ENCODE measurements at regions not wholly inside any gene's neighbourhood (a gene's known extent, or its start where the extent isn't known, plus 50 kb on each side); places are given as distances from the start of the nearest gene placed in this dataset.

DNA sequence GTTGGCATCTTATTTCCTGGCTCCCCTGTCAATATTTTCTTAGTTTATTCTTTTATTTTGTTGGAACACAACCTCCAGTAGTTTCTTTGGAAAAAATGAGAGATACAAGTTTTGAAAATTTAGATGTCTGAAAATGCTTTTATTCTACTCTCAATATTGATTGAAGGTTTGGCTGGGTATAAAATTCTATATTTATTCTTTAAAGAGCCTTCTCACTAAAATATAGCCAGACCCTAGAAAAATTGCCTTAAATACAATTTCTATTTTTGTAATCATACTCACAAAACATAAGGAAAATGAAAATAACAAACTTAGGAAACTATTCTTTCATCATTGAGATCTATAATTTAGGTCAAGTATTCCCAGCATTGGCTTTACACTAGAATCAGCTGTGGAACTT, 103.7 kb downstream of the CYP26B1 start:
- TF ChIP-seq, protein P1, sequence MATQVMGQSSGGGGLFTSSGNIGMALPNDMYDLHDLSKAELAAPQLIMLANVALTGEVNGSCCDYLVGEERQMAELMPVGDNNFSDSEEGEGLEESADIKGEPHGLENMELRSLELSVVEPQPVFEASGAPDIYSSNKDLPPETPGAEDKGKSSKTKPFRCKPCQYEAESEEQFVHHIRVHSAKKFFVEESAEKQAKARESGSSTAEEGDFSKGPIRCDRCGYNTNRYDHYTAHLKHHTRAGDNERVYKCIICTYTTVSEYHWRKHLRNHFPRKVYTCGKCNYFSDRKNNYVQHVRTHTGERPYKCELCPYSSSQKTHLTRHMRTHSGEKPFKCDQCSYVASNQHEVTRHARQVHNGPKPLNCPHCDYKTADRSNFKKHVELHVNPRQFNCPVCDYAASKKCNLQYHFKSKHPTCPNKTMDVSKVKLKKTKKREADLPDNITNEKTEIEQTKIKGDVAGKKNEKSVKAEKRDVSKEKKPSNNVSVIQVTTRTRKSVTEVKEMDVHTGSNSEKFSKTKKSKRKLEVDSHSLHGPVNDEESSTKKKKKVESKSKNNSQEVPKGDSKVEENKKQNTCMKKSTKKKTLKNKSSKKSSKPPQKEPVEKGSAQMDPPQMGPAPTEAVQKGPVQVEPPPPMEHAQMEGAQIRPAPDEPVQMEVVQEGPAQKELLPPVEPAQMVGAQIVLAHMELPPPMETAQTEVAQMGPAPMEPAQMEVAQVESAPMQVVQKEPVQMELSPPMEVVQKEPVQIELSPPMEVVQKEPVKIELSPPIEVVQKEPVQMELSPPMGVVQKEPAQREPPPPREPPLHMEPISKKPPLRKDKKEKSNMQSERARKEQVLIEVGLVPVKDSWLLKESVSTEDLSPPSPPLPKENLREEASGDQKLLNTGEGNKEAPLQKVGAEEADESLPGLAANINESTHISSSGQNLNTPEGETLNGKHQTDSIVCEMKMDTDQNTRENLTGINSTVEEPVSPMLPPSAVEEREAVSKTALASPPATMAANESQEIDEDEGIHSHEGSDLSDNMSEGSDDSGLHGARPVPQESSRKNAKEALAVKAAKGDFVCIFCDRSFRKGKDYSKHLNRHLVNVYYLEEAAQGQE (IDR thresholded peaks at IDR 0.05; ENCODE audit: insufficient replicate concordance, low read depth), result no peak
- no peak for TF ChIP-seq GABPA (IDR thresholded peaks at IDR 0.05; ENCODE audit: low read depth)
- TF ChIP-seq POLR2AphosphoS5 (IDR thresholded peaks at IDR 0.05; ENCODE audit: low read depth), result no peak
- TF ChIP-seq, protein P2, sequence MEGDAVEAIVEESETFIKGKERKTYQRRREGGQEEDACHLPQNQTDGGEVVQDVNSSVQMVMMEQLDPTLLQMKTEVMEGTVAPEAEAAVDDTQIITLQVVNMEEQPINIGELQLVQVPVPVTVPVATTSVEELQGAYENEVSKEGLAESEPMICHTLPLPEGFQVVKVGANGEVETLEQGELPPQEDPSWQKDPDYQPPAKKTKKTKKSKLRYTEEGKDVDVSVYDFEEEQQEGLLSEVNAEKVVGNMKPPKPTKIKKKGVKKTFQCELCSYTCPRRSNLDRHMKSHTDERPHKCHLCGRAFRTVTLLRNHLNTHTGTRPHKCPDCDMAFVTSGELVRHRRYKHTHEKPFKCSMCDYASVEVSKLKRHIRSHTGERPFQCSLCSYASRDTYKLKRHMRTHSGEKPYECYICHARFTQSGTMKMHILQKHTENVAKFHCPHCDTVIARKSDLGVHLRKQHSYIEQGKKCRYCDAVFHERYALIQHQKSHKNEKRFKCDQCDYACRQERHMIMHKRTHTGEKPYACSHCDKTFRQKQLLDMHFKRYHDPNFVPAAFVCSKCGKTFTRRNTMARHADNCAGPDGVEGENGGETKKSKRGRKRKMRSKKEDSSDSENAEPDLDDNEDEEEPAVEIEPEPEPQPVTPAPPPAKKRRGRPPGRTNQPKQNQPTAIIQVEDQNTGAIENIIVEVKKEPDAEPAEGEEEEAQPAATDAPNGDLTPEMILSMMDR (IDR thresholded peaks at IDR 0.05; ENCODE audit: insufficient read depth, low read length), result no peak
- TF ChIP-seq SPI1 (IDR thresholded peaks at IDR 0.05; ENCODE audit: borderline replicate concordance, low read depth), result no peak

Data from HL-60 (cell line).